MCF 10A (cell line): ENCODE measurements at regions not wholly inside any gene's neighbourhood (a gene's known extent, or its start where the extent isn't known, plus 50 kb on each side); places are given as distances from the start of the nearest gene placed in this dataset.
A peak's percentile ranks its signal among the peaks of the same experiment; 100 is the strongest.
"Not testable (repeated sequence)": the region's sequence is repeated elsewhere in the genome, so short reads cannot be mapped to it uniquely, and the experiment has no call there.

Experiments used
- BruUV-seq: library from RNA; stranded (reverse); fragments of 400-500 nt; replicated peaks from 2 replicates; lab custom pipeline; 2021; lab: Mats Ljungman, UMichigan
- CTCF ChIA-PET: fragments of 300-600 bp; sonication (Branson Sonifier 250); formaldehyde crosslinking; extraction: SDS; loops from one replicate; lab custom pipeline; 2021; ENCODE audit warnings: antibody characterized with exemption, inconsistent platforms; lab: Yijun Ruan, JAX
- POLR2A ChIA-PET: fragments of 300-600, 350-650 bp; sonication (Branson Sonifier 250); formaldehyde crosslinking; extraction: SDS; loops from one replicate; lab custom pipeline; 2020; ENCODE audit warnings: antibody characterized with exemption, inconsistent platforms; lab: Yijun Ruan, JAX
- DNase-seq: peaks from one replicate; pipeline ENCODE4 v3.0.0-alpha.2; 2018; ENCODE audit not compliant: unreplicated experiment
- H3K27ac Mint-ChIP-seq: one replicate; pipeline ENCODE4 v1.8.0; 2022; ENCODE audit warnings: mild to moderate bottlenecking, low read depth, mixed read lengths; ENCODE audit not compliant: unreplicated experiment
- H3K27me3 Mint-ChIP-seq: one replicate; pipeline ENCODE4 v1.8.0; 2022; ENCODE audit warnings: mixed read lengths; ENCODE audit not compliant: insufficient read depth, unreplicated experiment
- H3K36me3 Mint-ChIP-seq: one replicate; pipeline ENCODE4 v1.8.0; 2022; ENCODE audit warnings: mild to moderate bottlenecking, moderate library complexity, mixed read lengths; ENCODE audit not compliant: insufficient read depth, unreplicated experiment
- H3K4me1 Mint-ChIP-seq: one replicate; pipeline ENCODE4 v1.8.0; 2022; ENCODE audit warnings: mixed read lengths; ENCODE audit not compliant: insufficient read depth, unreplicated experiment
- H3K4me3 Mint-ChIP-seq: one replicate; pipeline ENCODE4 v1.8.0; 2022; ENCODE audit warnings: mild to moderate bottlenecking, moderate library complexity, mixed read lengths; ENCODE audit not compliant: unreplicated experiment
- H3K9me3 Mint-ChIP-seq: one replicate; pipeline ENCODE4 v1.8.0; 2022; ENCODE audit warnings: mixed read lengths; ENCODE audit not compliant: unreplicated experiment
- intact Hi-C: fragments of 100-400 bp; cut with micrococcal nuclease; formaldehyde crosslinking; loops from 2 replicates; pipeline ENCODE4 v1.14.1; 2022
- TF ChIP-seq, protein P1 (sequence below): fragments of 200-600 bp; IDR thresholded peaks from one replicate; pipeline ENCODE4 v1.8.0; 2022; ENCODE audit warnings: antibody characterized with exemption, mild to moderate bottlenecking; ENCODE audit not compliant: unreplicated experiment

GRCh38 chr6:137941995-137942394, 74.9 kb downstream of the TNFAIP3 start:
- no peak overlapping the region for H3K27ac Mint-ChIP-seq
- H3K27me3 Mint-ChIP-seq: no peaks in the 10 kb centered on the region
- intact Hi-C loops: no loop called here

GRCh38 chr6:137942736-137943135, 75.7 kb downstream of the TNFAIP3 start:
- no peak for DNase-seq
- H3K9me3 Mint-ChIP-seq: peaks cover 15% of the 10 kb centered on the region
- no TSS peak for BruUV-seq
- intact Hi-C loops: no loop called here
- no peaks in the 10 kb centered on the region for H3K27me3 Mint-ChIP-seq
- H3K4me3 Mint-ChIP-seq: no peak overlapping the region
- ChIA-PET CTCF (interaction anchor here (0.9 to 9.8 kb wide), 6 partner anchors 71 to 248 kb away, joined by 3 to 76 read pairs (median 4); no protein-coding TSS in a partner anchor), POLR2A (interaction anchor here (5.2 kb wide), 1 partner anchor 72 kb away, joined by 43 read pairs; the partner anchor contains the start of gene TNFAIP3)
- no peak overlapping the region for H3K27ac Mint-ChIP-seq
- no peaks in the 10 kb centered on the region for H3K36me3 Mint-ChIP-seq
- H3K4me1 Mint-ChIP-seq: peaks cover 19% of the 10 kb centered on the region
- TF ChIP-seq, protein P1, sequence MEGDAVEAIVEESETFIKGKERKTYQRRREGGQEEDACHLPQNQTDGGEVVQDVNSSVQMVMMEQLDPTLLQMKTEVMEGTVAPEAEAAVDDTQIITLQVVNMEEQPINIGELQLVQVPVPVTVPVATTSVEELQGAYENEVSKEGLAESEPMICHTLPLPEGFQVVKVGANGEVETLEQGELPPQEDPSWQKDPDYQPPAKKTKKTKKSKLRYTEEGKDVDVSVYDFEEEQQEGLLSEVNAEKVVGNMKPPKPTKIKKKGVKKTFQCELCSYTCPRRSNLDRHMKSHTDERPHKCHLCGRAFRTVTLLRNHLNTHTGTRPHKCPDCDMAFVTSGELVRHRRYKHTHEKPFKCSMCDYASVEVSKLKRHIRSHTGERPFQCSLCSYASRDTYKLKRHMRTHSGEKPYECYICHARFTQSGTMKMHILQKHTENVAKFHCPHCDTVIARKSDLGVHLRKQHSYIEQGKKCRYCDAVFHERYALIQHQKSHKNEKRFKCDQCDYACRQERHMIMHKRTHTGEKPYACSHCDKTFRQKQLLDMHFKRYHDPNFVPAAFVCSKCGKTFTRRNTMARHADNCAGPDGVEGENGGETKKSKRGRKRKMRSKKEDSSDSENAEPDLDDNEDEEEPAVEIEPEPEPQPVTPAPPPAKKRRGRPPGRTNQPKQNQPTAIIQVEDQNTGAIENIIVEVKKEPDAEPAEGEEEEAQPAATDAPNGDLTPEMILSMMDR: no peak

More at GRCh38 chr6:137941995-137942394, 74.9 kb downstream of the TNFAIP3 start:
- ChIA-PET POLR2A (interaction anchor here (0.7 to 5.2 kb wide), 3 partner anchors 12 to 145 kb away, joined by 4 to 43 read pairs (median 4); partner anchors contain the start of gene TNFAIP3), CTCF (interaction anchor here (1.2 to 1.6 kb wide), 2 partner anchors 70 to 229 kb away, joined by 3 to 7 read pairs; no protein-coding TSS in a partner anchor)
- peaks cover 19% of the 10 kb centered on the region for H3K4me1 Mint-ChIP-seq
- H3K4me3 Mint-ChIP-seq: no peak overlapping the region
- H3K36me3 Mint-ChIP-seq: no peaks in the 10 kb centered on the region
- H3K9me3 Mint-ChIP-seq: peaks cover 17% of the 10 kb centered on the region
- TF ChIP-seq, protein P1: no peak
- no peak for DNase-seq
- no TSS peak for BruUV-seq

GRCh38 chr6:137944381-137944780, 77.3 kb downstream of the TNFAIP3 start:
- H3K27me3 Mint-ChIP-seq, H3K4me3 Mint-ChIP-seq, H3K9me3 Mint-ChIP-seq, BruUV-seq, H3K36me3 Mint-ChIP-seq, intact Hi-C loops: not testable (repeated sequence)
- ChIA-PET CTCF (interaction anchor here (0.5 to 9.8 kb wide), 29 partner anchors 10 to 780 kb away, joined by 3 to 112 read pairs (median 4); partner anchors contain the start of gene TNFAIP3), POLR2A (interaction anchor here (0.8 to 6.1 kb wide), 12 partner anchors 9 to 236 kb away, joined by 3 to 90 read pairs (median 3); partner anchors contain the start of gene TNFAIP3)
- Mint-ChIP-seq H3K4me1 (peaks cover 19% of the 10 kb centered on the region), H3K27ac (peak overlapping the region; percentile 82)
- DNase-seq: peak; percentile 11

DNA sequence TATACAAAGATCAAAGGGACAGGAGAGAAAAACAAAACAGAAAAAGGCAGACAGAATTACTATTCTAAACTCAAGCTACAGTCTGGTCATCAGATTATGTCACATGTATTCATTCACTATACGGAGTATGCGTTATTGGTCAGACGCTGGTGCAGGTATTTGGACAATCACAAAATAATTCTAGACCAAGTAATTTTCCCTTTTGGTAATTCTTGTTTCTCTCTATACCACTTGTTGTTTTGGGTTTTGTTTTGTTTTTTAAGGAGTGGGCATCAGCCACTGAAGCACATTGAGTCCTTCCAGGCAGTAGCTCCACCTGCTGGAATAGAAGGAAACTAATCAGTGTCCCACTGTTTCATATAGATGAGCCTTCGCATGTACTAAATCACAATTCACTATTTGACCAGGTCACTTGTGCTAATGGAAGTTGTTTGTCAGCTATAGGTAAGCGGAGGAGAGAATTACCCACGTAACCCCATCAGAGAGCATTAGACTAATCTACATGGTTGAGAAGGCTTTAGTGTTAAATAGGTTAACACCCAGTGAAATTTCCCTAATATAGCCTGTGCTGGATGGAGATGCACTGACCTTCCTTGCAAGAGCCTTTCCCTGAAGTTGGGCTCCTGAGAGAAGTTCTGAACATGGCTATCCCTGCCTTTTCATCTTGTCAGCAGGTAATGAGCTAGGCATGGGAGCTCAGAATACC, 77.9 kb downstream of the TNFAIP3 start:
- H3K4me1 Mint-ChIP-seq: peaks cover 19% of the 10 kb centered on the region
- ChIA-PET POLR2A (interaction anchor here (0.7 to 6.1 kb wide), 12 partner anchors 9 to 237 kb away, joined by 3 to 90 read pairs (median 3); partner anchors contain the start of gene TNFAIP3), CTCF (interaction anchor here (0.6 to 9.8 kb wide), 34 partner anchors 9 to 682 kb away, joined by 3 to 112 read pairs (median 4); partner anchors contain the start of gene TNFAIP3)
- H3K9me3 Mint-ChIP-seq: no peaks in the 10 kb centered on the region
- DNase-seq: peak; percentile 55
- no peaks in the 10 kb centered on the region for H3K27me3 Mint-ChIP-seq
- H3K36me3 Mint-ChIP-seq: no peaks in the 10 kb centered on the region
- BruUV-seq: no TSS peak
- no peak overlapping the region for H3K4me3 Mint-ChIP-seq
- TF ChIP-seq, protein P1: peak; percentile 72
- intact Hi-C loops: loop anchor here (1.0 kb wide), 4 partner anchors 72 to 237 kb away; no protein-coding TSS in a partner anchor
- peak overlapping the region; percentile 82 for H3K27ac Mint-ChIP-seq
